K562 (cell line): ENCODE measurements at regions not wholly inside any gene's neighbourhood (a gene's known extent, or its start where the extent isn't known, plus 50 kb on each side); places are given as distances from the start of the nearest gene placed in this dataset.

Experiments
- ATAC-seq: fragments of 200-7000 bp; cut with Tn5 transposase; 3 replicates; pipeline ENCODE4 v1.9.1; 2020; ENCODE audit warnings: moderate library complexity
- BruUV-seq: library from RNA; stranded (reverse); fragments of 400-500 nt; replicated peaks from 2 replicates; lab custom pipeline; 2021; lab: Mats Ljungman, UMichigan
- CTCF ChIA-PET: fragments of 300-600 bp; formaldehyde crosslinking; extraction: SDS; loops from one replicate; lab custom pipeline; 2021; ENCODE audit warnings: low intra/inter-chr PET ratio; lab: Yijun Ruan, JAX
- POLR2A ChIA-PET: fragments of 300-600, 350-650 bp; sonication (Branson Sonifier 250); formaldehyde crosslinking; extraction: SDS; loops from one replicate; lab custom pipeline; 2021; ENCODE audit warnings: antibody characterized with exemption, inconsistent platforms; lab: Yijun Ruan, JAX
- DNase-seq, 4 experiments: peaks; one replicate each; pipeline versions ENCODE4 v3.0.0 to v3.0.0-alpha.2; 2011 to 2018; ENCODE audit warnings: low spot score in 3 of 4, mixed read lengths in 3 of 4; ENCODE audit errors: extremely low read depth in 1 of 4
- FAIRE-seq: peaks from 2 replicates; lab custom pipeline; 2011; peaks lifted over from hg19 to GRCh38; lab: Jason Lieb, UNC
- H2AFZ ChIP-seq: 2 replicates; pipeline ENCODE4 v1.6.0; 2011; ENCODE audit warnings: low read depth, low read length, control low read depth, inconsistent platforms
- H3K27ac ChIP-seq: fragments of 200-600 bp; 3 replicates; pipeline ENCODE4 v1.8.0; 2011; ENCODE audit warnings: low read depth, mild to moderate bottlenecking, control low read depth, inconsistent platforms, low read length, moderate library complexity, mixed read lengths; ENCODE audit errors: extremely low read depth
- H3K27me3 ChIP-seq, 2 experiments: fragments of 300-600 bp in 1 of 2; 2 replicates in 1 of 2; 3 replicates in 1 of 2; pipeline versions ENCODE4 v1.6.0 to v1.8.0; 2011; ENCODE audit warnings: inconsistent platforms in 2 of 2, low read length in 2 of 2, mild to moderate bottlenecking in 1 of 2, mixed read lengths in 1 of 2, moderate library complexity in 1 of 2; ENCODE audit not compliant: control insufficient read depth in 2 of 2, insufficient read depth in 2 of 2
- H3K36me3 ChIP-seq: fragments of 300-600 bp; 3 replicates; pipeline ENCODE4 v1.8.0; 2011; ENCODE audit warnings: mild to moderate bottlenecking, low read length, inconsistent platforms; ENCODE audit not compliant: control insufficient read depth, insufficient read depth
- H3K4me1 ChIP-seq, 2 experiments: fragments of 200-600 bp in 1 of 2; replicated peaks in 1 of 2; 2 replicates in 1 of 2; 3 replicates in 1 of 2; pipeline versions ENCODE4 v1.5.1 to v1.8.0; 2011; ENCODE audit warnings: inconsistent platforms in 2 of 2, low read length in 2 of 2, mild to moderate bottlenecking in 1 of 2, mixed read lengths in 1 of 2, moderate library complexity in 1 of 2; ENCODE audit not compliant: control insufficient read depth in 2 of 2, insufficient read depth in 2 of 2
- H3K4me2 ChIP-seq: 2 replicates; pipeline ENCODE4 v1.6.1; 2011; ENCODE audit warnings: low read length, control low read depth, inconsistent platforms, mixed read lengths; ENCODE audit not compliant: insufficient read depth
- H3K4me3 ChIP-seq: fragments of 200-600 bp; sonication (generic), shearing (Covaris generic); 2 replicates; pipeline ENCODE4 v1.5.1; 2016; ENCODE audit warnings: control low read depth, inconsistent platforms
- H3K79me2 ChIP-seq: fragments of 200-600 bp; 3 replicates; pipeline ENCODE4 v1.8.0; 2011; ENCODE audit warnings: low read length, inconsistent platforms; ENCODE audit not compliant: control insufficient read depth, insufficient read depth
- H3K9ac ChIP-seq, 2 experiments: 2 replicates each; pipeline versions ENCODE4 v1.6.0 to v1.6.1; 2011; ENCODE audit warnings: low read depth in 2 of 2, low read length in 2 of 2, control low read depth in 1 of 2, inconsistent platforms in 1 of 2, mild to moderate bottlenecking in 1 of 2, mixed read lengths in 1 of 2; ENCODE audit not compliant: insufficient read depth in 1 of 2
- H3K9me1 ChIP-seq: one replicate; pipeline ENCODE4 v1.6.0; 2011; ENCODE audit warnings: inconsistent platforms, mild to moderate bottlenecking, low read length, moderate library complexity; ENCODE audit not compliant: control insufficient read depth, insufficient read depth
- H3K9me3 ChIP-seq: replicated peaks from 2 replicates; pipeline ENCODE4 v1.5.1; 2011; ENCODE audit warnings: low read depth, low read length, inconsistent platforms; ENCODE audit not compliant: control insufficient read depth, insufficient read depth
- H4K20me1 ChIP-seq: replicated peaks from 2 replicates; pipeline ENCODE4 v1.6.1; 2011; ENCODE audit warnings: low read length, inconsistent platforms, mixed read lengths; ENCODE audit not compliant: control insufficient read depth, insufficient read depth
- ARID1B ChIP-seq: fragments of 450-650 bp; IDR thresholded peaks from 2 replicates; pipeline ENCODE4 v1.6.1; 2016; ENCODE audit warnings: antibody characterized with exemption, mild to moderate bottlenecking, inconsistent platforms
- BCOR ChIP-seq: fragments of 450-650 bp; IDR thresholded peaks from 2 replicates; pipeline ENCODE4 v1.6.1; 2016
- ELK3 ChIP-seq: fragments of 450-650 bp; formaldehyde crosslinking; IDR thresholded peaks from 2 replicates; pipeline ENCODE4 v1.4.0; 2020; ENCODE audit warnings: mild to moderate bottlenecking
- HDGF ChIP-seq: fragments of 450-650 bp; IDR thresholded peaks from 2 replicates; pipeline ENCODE4 v1.6.1; 2016
- NCOA6 ChIP-seq: fragments of 450-650 bp; IDR thresholded peaks from 2 replicates; pipeline ENCODE4 v1.6.1; 2017; ENCODE audit warnings: mild to moderate bottlenecking
- VEZF1 ChIP-seq: fragments of 200-800 bp; sonication (Bioruptor generic); IDR thresholded peaks from 2 replicates; pipeline ENCODE4 v1.6.1; 2017; ENCODE audit warnings: missing genetic modification characterization, missing compliant biosample characterization
- ZMIZ1 ChIP-seq, 2 experiments: fragments of 150-350 bp in 1 of 2; IDR thresholded peaks; 2 replicates each; pipeline ENCODE4 v1.6.1; 2012 to 2016; ENCODE audit warnings: low read depth in 2 of 2, low read length in 2 of 2, mild to moderate bottlenecking in 1 of 2, moderate library complexity in 1 of 2
- ZNF347 ChIP-seq: fragments of 450-650 bp; formaldehyde crosslinking; IDR thresholded peaks from 2 replicates; pipeline ENCODE4 v1.4.0; 2020; ENCODE audit warnings: low read depth, mild to moderate bottlenecking, moderate library complexity
- ZNF398 ChIP-seq: fragments of 250-450 bp; sonication (Bioruptor Pico); IDR thresholded peaks from 2 replicates; pipeline ENCODE4 v1.8.0; 2021; ENCODE audit warnings: moderate library complexity, mild to moderate bottlenecking, inconsistent platforms
- ZNF431 ChIP-seq: sonication (generic); formaldehyde crosslinking; IDR thresholded peaks from 2 replicates; pipeline ENCODE4 v1.8.0; 2022; ENCODE audit warnings: mild to moderate bottlenecking, missing genetic modification reagents
- ZNF445 ChIP-seq: fragments of 250-450 bp; sonication (Bioruptor Pico); IDR thresholded peaks from 2 replicates; pipeline ENCODE4 v1.4.0; 2020; ENCODE audit warnings: low read depth, mild to moderate bottlenecking, moderate library complexity
- ZNF707 ChIP-seq: fragments of 250-450 bp; sonication (Bioruptor Pico); conservative IDR thresholded peaks from 2 replicates; pipeline ENCODE4 v1.8.0; 2022; ENCODE audit warnings: inconsistent platforms, mild to moderate bottlenecking, moderate library complexity
- ZNF785 ChIP-seq: fragments of 250-450 bp; sonication (Bioruptor Pico); IDR thresholded peaks from 2 replicates; pipeline ENCODE4 v1.4.0; 2020; ENCODE audit warnings: mild to moderate bottlenecking
- WGBS: fragments of 100-300 bp; shearing (Covaris generic); methylation state at CpG from one replicate; pipeline ENCODE4 v1.1.6; 2016; ENCODE audit warnings: low coverage, mixed read lengths; ENCODE audit not compliant: insufficient coverage; ENCODE audit errors: missing lambda C conversion rate; 5-methylcytosine and 5-hydroxymethylcytosine counted together
- in situ Hi-C: fragments of 300-500 bp; cut with MboI; formaldehyde crosslinking; loops from 4 replicates; pipeline ENCODE4 v1.15.0; 2018; ENCODE audit warnings: inconsistent platforms, mixed read lengths
- intact Hi-C: fragments of 100-400 bp; cut with micrococcal nuclease; formaldehyde crosslinking; loops from 2 replicates; pipeline ENCODE4 v1.14.2; 2022

GRCh38 chr5:168015506-168015905 is 275.9 kb upstream of the WWC1 start:
- in situ Hi-C loops (no loop called here), intact Hi-C loops (no loop called here)
- no peak for FAIRE-seq
- H3K4me1 ChIP-seq: no peaks in the 10 kb centered on the region
- CTCF ChIA-PET: no interaction called here
- no peaks in the 10 kb centered on the region for H3K36me3 ChIP-seq
- no peak overlapping the region for H3K27ac ChIP-seq
- 0% methylated on average over 7 of the region's 7 CpGs for WGBS
- no peak for ATAC-seq
- no TSS peak for BruUV-seq
- no peaks in the 10 kb centered on the region for H3K9me1 ChIP-seq
- H2AFZ ChIP-seq: no peak overlapping the region
- POLR2A ChIA-PET: interaction anchor here (0.8 kb wide), 1 partner anchor 59 kb away, joined by 3 read pairs; no protein-coding TSS in a partner anchor
- no peaks in the 10 kb centered on the region for H4K20me1 ChIP-seq
- H3K27me3 ChIP-seq: no peaks in the 10 kb centered on the region
- H3K9me3 ChIP-seq: no peaks in the 10 kb centered on the region
- H3K9ac ChIP-seq: no peak overlapping the region
- no peak overlapping the region for H3K4me2 ChIP-seq
- no peak for DNase-seq
- H3K4me3 ChIP-seq: no peak overlapping the region
- H3K79me2 ChIP-seq: no peaks in the 10 kb centered on the region
- TF ChIP-seq ZNF785 (CRISPR knock-in tag): no peak
- no peak for TF ChIP-seq ZMIZ1 (IDR thresholded peaks at IDR 0.05; ENCODE audit: low read depth in 2 of 2, low read length in 2 of 2)
- TF ChIP-seq NCOA6: no peak
- no peak for TF ChIP-seq ARID1B
- no peak for TF ChIP-seq ZNF398
- no peak for TF ChIP-seq ZNF347 (CRISPR knock-in tag)
- TF ChIP-seq BCOR: no peak
- no peak for TF ChIP-seq ELK3 (CRISPR knock-in tag)
- TF ChIP-seq ZNF445 (CRISPR knock-in tag): no peak
- TF ChIP-seq ZNF431 (CRISPR knock-in tag): no peak
- TF ChIP-seq HDGF: no peak
- TF ChIP-seq ZNF707 (CRISPR knock-in tag): no peak
- no peak for TF ChIP-seq VEZF1 (CRISPR knock-in tag)
